WTC11 (cell line): ENCODE measurements at regions not wholly inside any gene's neighbourhood (a gene's known extent, or its start where the extent isn't known, plus 50 kb on each side); places are given as distances from the start of the nearest gene placed in this dataset.

Source experiments
- GRHL2 ChIP-seq: fragments of 250-450 bp; sonication (Bioruptor Pico); IDR thresholded peaks from 2 replicates; pipeline ENCODE4 v1.8.0; 2022; ENCODE audit warnings: mild to moderate bottlenecking, moderate library complexity; ENCODE audit not compliant: insufficient replicate concordance, severe bottlenecking
- SMAD3 ChIP-seq: sonication (generic); formaldehyde crosslinking; IDR thresholded peaks from 2 replicates; pipeline ENCODE4 v1.8.0; 2022; ENCODE audit warnings: missing genetic modification reagents, mild to moderate bottlenecking, borderline replicate concordance
- TF ChIP-seq, protein P1 (sequence below): fragments of 200-600 bp; IDR thresholded peaks from 2 replicates; pipeline ENCODE4 v1.8.0; 2022; ENCODE audit warnings: antibody characterized with exemption

DNA sequence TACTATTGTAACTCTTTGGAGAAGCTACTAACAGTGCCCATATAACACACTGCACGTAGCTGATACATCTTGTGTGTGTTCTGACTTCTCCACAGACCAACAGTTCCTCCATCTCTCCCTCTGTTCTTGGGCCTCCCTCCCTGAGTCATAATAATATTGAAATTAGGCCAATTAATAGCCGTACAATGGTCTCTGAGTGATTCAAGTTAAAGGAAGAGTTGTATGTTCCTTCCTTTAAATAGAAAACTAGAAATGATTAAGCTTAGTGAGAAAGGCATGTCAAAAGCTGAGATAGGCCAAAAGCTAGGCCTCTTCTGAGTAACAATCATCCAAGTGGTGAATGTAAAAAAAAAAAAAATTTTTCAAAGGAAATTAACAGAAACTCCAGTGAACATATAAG is 828.4 kb upstream of the CHAC2 start:
- TF ChIP-seq, protein P1, sequence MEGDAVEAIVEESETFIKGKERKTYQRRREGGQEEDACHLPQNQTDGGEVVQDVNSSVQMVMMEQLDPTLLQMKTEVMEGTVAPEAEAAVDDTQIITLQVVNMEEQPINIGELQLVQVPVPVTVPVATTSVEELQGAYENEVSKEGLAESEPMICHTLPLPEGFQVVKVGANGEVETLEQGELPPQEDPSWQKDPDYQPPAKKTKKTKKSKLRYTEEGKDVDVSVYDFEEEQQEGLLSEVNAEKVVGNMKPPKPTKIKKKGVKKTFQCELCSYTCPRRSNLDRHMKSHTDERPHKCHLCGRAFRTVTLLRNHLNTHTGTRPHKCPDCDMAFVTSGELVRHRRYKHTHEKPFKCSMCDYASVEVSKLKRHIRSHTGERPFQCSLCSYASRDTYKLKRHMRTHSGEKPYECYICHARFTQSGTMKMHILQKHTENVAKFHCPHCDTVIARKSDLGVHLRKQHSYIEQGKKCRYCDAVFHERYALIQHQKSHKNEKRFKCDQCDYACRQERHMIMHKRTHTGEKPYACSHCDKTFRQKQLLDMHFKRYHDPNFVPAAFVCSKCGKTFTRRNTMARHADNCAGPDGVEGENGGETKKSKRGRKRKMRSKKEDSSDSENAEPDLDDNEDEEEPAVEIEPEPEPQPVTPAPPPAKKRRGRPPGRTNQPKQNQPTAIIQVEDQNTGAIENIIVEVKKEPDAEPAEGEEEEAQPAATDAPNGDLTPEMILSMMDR: no peak
- TF ChIP-seq GRHL2 (no peak), SMAD3 (no peak)
